HG03175 (cell line): ENCODE measurements at regions not wholly inside any gene's neighbourhood (a gene's known extent, or its start where the extent isn't known, plus 50 kb on each side); places are given as distances from the start of the nearest gene placed in this dataset.
"Not testable (repeated sequence)": the region's sequence is repeated elsewhere in the genome, so short reads cannot be mapped to it uniquely, and the experiment has no call there.

ENCODE experiments used
- ATAC-seq: cut with Tn5 transposase; IDR thresholded peaks from one replicate; pipeline ENCODE4 v1.9.1; 2021; ENCODE audit warnings: mild to moderate bottlenecking, moderate library complexity; ENCODE audit not compliant: unreplicated experiment

DNA sequence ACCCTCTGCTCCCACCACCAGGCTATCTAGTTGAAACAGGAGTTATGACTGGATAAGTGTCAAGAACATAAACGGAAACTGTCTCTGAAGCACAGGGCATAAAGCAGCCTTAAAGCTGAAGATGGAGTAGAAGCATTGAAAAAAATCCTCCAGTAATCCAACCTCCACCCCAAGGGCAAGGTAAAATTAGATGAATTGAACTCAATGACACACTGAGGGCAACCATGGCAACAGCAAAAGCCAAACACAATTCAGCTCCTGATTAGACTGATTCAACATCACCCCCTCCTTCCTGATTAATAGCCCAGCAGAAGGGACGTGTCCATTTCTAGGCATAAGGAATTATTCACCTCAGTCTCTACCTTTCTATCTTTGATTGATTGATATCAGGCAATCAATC is 183.2 kb upstream of the MAP3K1 start:
- ATAC-seq, result no peak

- ATAC-seq, result no peak
Measured at GRCh38 chr5:56631719-56632118, 183.6 kb upstream of the MAP3K1 start.

DNA sequence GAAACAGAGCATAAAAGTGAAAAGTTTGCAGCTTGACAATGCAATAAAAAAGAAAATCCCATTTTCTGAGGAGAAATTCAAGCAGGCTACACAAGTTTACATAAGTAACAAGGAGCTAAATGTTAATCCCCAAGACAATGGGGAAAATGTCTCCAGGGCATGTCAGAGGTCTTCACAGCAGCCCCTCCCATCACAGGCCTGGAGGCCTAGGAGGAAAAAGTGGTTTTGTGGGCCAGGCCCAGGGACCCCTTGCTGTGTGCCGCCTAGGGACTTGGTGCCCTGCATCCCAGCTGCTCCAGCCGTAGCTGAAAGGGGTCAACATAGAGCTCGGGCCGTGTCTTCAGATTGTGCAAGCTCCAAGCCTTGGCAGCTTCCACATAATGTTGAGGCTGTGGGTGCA is 186.7 kb upstream of the MAP3K1 start:
- not testable (repeated sequence) for ATAC-seq

- ATAC-seq, result no peak
Measured at GRCh38 chr5:56625541-56625940, 189.8 kb upstream of the MAP3K1 start.

- ATAC-seq, result no peak
Measured at GRCh38 chr5:56624751-56625150, 190.6 kb upstream of the MAP3K1 start.

DNA sequence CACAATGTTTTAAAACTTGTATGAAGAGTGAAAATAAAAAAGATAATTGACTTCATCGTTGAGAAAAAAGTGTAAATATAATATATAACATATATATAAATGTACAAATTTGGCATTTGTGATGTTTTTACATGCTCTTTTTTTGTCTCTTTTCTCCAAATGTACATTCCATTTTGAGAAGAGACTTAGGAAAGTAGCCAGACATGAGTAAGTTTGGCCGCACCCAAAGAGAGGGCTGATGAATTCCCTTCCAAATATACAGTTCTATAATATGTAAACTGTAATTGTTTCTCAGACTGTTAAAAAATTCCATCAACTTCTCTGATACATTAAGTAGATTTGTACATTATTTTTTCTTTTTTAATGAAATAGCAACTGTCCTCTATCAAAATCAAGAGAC is 193.2 kb upstream of the MAP3K1 start:
- ATAC-seq, result no peak

DNA sequence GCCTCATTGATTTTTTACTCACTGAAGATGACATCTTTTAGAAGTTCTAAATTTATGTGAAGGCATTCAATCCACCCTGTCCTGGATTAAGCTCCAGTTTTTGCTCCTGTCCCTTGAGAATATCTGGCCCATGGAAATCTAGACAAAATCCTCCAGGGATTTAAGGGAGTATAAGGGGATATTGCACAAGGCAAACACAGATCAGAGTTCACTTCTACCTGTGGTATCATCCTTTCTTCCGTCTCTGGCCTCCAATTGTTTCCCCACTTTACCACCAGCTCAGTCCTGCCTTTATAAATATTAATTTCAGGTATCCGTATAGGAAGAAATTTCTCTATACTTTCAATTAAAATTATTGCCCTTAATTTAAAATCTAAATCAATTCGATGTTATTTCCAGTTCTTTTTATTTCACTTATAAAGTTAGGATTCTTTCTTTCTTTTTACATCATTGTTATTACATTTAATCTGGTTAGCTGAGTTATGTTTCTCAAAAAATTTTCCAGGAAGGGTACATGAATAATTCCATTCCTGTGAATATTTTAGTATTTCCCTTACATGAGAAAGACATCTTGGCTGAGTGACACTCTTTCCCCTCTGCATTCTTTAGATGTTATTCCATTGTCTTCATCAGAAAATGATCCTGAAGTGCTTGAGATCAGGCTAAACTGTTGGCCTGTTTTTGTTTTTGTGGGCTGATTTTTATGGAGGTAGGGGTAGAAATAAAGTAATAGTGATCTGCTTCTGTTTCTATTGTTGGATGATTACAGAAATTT is 194.3 kb upstream of the MAP3K1 start:
- ATAC-seq, result no peak

- no peak for ATAC-seq
Measured at GRCh38 chr5:56617998-56618397, 197.4 kb upstream of the MAP3K1 start.

DNA sequence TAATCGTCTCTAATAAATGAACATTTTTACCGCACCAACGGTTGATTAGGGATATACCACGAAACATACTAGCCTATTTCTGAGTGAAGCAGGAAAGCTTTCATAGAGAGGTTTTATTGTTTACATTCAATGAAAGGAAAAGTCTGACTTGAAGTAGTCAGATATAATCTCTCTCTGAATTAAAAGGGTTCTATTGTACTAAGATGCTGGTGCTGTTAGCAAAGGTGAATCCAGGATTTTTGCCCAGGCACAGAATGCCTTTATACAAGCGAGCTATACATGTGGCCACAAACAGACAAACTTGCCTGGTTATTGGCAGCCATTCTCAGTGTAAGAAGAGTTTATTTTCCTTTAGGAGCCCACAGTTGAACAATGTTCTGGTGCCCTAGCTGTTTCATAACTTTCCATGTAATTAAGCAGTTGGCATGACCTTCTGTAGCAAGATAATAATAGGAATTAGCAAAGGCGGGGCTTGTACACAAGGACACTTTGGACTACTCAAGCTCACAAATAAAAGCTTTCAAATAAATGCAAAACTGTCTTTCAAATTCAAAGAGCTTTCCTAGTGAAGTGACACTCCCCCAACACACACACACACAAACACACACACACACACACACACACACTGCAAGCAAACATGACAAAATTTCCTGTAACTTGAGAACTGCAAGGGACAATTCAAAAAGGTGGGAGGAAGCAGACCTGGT is 198.7 kb upstream of the MAP3K1 start:
- ATAC-seq, result no peak

DNA sequence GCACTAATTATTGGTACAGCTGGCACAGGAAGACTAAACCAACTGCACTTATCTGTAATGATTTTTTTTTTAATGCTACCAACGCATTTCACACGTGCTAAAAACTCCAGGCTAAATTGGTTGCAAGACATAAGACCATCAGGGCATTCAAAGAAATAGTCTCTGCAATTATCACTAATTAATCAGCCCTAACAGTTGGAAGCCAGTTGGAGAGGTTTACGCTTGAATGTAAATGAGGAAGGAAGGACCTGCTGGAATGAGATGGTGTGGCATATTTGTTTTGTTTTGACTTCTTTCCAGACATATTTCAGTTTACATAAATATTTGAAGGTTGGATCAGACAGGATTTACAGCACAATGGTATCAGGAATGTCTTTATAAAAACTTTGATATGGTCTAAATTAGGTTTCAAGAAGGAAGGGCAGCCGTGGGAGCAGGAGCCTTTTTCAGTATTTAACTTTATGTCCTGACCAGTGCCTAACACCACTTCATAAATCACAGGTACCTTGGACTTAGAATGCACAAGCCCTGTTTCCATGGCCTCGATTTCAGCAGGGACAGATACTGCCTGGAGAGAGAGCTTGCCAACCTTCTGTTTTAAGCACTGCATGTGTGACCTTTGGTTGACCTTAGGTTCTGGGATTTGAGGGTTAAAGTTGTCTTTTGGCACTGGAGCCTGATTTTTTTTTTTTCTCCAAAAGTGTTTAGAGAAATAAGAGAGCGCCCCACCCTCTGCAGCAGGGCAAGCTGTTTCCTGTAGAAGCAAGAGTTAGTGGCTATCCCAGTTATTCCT is 199.8 kb upstream of the MAP3K1 start:
- ATAC-seq, result no peak

GRCh38 chr5:56612759-56613158 is 202.6 kb upstream of the MAP3K1 start:
- ATAC-seq, result no peak

- ATAC-seq, result no peak
Measured at GRCh38 chr5:56612353-56612752, 203.0 kb upstream of the MAP3K1 start.

GRCh38 chr5:56610093-56610698 is 205.2 kb upstream of the MAP3K1 start:
- ATAC-seq, result no peak

DNA sequence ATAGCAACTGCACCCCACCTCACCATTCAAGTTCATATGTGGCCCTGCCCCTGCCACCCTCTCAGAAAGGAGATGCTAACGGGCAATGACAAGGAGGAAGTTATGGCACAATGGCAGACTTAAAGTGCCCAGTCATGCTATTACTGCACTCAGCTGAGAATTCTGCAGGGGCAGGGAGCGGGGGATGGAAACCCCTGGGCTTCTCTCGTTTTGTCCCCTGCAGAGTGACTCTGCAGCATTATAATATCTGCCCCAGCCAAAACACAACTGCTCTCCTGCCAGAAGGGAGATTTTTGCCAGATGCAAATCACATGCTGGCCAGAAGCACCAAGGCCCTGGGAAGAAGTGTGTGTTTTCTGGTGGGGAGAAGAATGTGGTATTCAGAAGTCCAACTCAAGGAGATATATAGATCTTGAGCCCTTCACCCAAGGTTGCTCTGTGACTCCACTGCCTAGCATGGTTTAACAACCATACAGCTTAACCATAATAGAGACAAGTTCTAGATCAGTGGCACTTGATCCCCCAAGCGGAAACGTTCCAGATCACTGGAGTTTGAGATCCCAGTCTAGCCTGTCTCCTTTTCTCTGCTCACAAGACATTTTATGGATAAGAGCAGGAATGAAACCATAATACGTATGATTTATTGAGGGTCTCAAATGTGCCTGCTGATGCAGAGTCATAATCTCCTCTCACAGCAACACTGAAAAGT is 207.0 kb upstream of the MAP3K1 start:
- no peak for ATAC-seq

GRCh38 chr5:56607551-56607950 is 207.8 kb upstream of the MAP3K1 start:
- no peak for ATAC-seq

- ATAC-seq, result no peak
Measured at GRCh38 chr5:56607074-56607473, 208.3 kb upstream of the MAP3K1 start.

GRCh38 chr5:56606192-56606591 is 209.2 kb upstream of the MAP3K1 start:
- ATAC-seq, result no peak

- ATAC-seq, result no peak
Measured at GRCh38 chr5:56605231-56605630, 210.1 kb upstream of the MAP3K1 start.

- ATAC-seq, result no peak
Measured at GRCh38 chr5:56601641-56602071, 213.7 kb upstream of the MAP3K1 start.

GRCh38 chr5:56598941-56599340 is 216.4 kb upstream of the MAP3K1 start:
- no peak for ATAC-seq

GRCh38 chr5:56596155-56596554 is 219.2 kb upstream of the MAP3K1 start:
- ATAC-seq, result no peak
